Activated naive CD4-positive, alpha-beta T cell treated with anti-CD3 and anti-CD28 coated beads, Interleukin-2, amount 50 U/mL, for 24 hours (primary cell): ENCODE measurements at regions not wholly inside any gene's neighbourhood (a gene's known extent, or its start where the extent isn't known, plus 50 kb on each side); places are given as distances from the start of the nearest gene placed in this dataset.

Experiments used
- H3K27ac Mint-ChIP-seq: one replicate; pipeline ENCODE4 v1.8.0; 2021; ENCODE audit warnings: mild to moderate bottlenecking, mixed read lengths
- H3K27me3 Mint-ChIP-seq: one replicate; pipeline ENCODE4 v1.8.0; 2021; ENCODE audit warnings: mixed read lengths
- H3K36me3 Mint-ChIP-seq: one replicate; pipeline ENCODE4 v1.8.0; 2021; ENCODE audit warnings: mixed read lengths
- H3K4me1 Mint-ChIP-seq: one replicate; pipeline ENCODE4 v1.8.0; 2021; ENCODE audit warnings: mixed read lengths
- H3K4me3 Mint-ChIP-seq: one replicate; pipeline ENCODE4 v1.8.0; 2021; ENCODE audit warnings: mild to moderate bottlenecking, mixed read lengths
- H3K9me3 Mint-ChIP-seq: one replicate; pipeline ENCODE4 v1.8.0; 2021; ENCODE audit warnings: mixed read lengths

DNA sequence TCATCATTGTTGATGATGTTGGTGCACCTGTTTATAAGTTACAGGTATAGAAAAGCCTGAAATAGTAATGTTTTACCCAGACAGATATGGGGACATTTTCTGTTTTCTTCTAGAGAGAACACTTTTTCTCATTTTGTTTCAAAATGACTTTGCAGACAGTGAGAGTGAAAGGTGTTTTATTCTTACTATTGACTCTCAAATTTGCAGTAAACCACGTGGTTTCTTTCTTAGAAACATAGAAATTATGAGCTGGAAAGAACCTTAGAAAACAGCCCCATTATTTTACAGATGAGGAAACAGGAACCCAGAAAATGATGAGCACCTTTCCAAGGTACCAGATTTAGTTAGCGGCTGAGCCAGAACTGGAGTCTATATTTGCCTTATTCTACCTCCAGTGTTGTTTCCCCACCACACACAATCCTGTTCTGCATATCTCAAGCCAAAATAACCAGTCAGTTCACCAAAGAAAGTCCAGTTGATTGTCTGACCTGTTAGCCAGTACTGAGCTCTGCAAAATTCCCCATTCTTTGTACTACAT is 138.9 kb upstream of the AHR start:
- Mint-ChIP-seq H3K27me3 (no peaks in the 10 kb centered on the region), H3K9me3 (peaks cover 13% of the 10 kb centered on the region), H3K27ac (peak overlapping the region; percentile 96), H3K36me3 (no peaks in the 10 kb centered on the region), H3K4me1 (peaks cover 40% of the 10 kb centered on the region), H3K4me3 (peak overlapping the region; percentile 27)

- Mint-ChIP-seq H3K9me3 (peaks cover 6% of the 10 kb centered on the region), H3K27me3 (no peaks in the 10 kb centered on the region), H3K27ac (no peak overlapping the region), H3K4me3 (no peak overlapping the region), H3K36me3 (no peaks in the 10 kb centered on the region), H3K4me1 (peaks cover 36% of the 10 kb centered on the region)
These were observed 131.6 kb upstream of the AHR start for GRCh38 chr7:17166824-17167379.

GRCh38 chr7:17168416-17168815 is 130.0 kb upstream of the AHR start:
- Mint-ChIP-seq H3K27me3 (no peaks in the 10 kb centered on the region), H3K9me3 (no peaks in the 10 kb centered on the region), H3K36me3 (no peaks in the 10 kb centered on the region), H3K4me3 (peak overlapping the region; percentile 27), H3K4me1 (peaks cover 24% of the 10 kb centered on the region), H3K27ac (peak overlapping the region; percentile 81)

DNA sequence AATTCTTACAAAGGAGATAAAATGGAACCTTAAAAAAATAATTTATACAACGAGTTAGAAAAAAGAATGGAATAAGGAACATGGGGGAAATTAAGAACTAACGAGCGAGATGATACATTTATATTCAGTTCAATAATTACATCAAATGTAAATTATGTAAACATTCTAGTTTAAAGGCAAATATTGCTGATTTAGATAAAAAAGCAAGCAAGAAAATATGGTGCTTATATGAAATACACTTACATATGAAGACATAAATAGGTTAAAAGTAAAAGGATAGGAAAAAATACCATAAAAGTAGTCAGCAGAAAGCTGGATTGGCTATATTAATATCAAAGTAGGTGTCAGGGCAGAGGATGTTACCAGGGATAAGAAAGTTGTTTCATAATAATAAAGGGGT is 127.0 kb upstream of the AHR start:
- Mint-ChIP-seq H3K36me3 (no peaks in the 10 kb centered on the region), H3K9me3 (peaks cover 4% of the 10 kb centered on the region), H3K4me3 (no peak overlapping the region), H3K4me1 (peaks cover 24% of the 10 kb centered on the region), H3K27ac (no peak overlapping the region), H3K27me3 (no peaks in the 10 kb centered on the region)

DNA sequence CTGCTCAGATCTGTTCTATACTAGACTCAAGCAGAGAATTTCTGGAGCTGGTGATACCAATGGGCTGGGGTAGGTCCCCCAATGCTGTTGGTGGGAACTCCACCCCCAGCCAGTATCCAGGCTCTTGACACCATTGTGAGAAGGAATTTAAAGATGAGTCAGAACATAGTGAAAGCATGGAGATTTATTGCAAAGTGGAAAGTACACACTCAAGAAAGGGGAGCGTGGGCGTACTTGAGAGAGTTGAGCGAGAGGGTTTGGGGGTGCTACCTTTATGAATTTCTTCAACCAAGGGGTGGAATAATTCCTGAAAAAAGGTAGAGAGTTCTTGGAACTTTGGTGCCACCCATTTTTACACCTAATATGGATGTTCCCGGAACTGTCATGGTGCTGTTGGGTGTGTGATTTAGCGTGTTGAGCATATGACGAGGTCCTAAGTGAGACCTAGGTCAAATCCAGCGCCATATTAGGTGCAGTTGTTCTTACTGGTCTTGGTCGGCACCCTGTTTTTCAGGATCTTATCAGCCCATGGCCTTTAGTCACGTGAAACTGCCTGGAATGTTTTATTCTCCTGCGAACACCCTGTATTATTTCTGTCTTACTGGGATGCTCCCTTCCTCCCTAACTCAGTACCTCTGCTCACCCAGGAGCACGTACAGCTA is 122.0 kb upstream of the AHR start:
- H3K27ac Mint-ChIP-seq = no peak overlapping the region
- peaks cover 5% of the 10 kb centered on the region for H3K9me3 Mint-ChIP-seq
- no peaks in the 10 kb centered on the region for H3K27me3 Mint-ChIP-seq
- H3K4me1 Mint-ChIP-seq = peaks cover 4% of the 10 kb centered on the region
- no peak overlapping the region for H3K4me3 Mint-ChIP-seq
- H3K36me3 Mint-ChIP-seq = no peaks in the 10 kb centered on the region

- Mint-ChIP-seq H3K4me1 (peaks cover 4% of the 10 kb centered on the region), H3K9me3 (peaks cover 5% of the 10 kb centered on the region), H3K27ac (no peak overlapping the region), H3K4me3 (no peak overlapping the region), H3K36me3 (no peaks in the 10 kb centered on the region), H3K27me3 (no peaks in the 10 kb centered on the region)
These were observed 119.9 kb upstream of the AHR start for GRCh38 chr7:17178545-17178944.

DNA sequence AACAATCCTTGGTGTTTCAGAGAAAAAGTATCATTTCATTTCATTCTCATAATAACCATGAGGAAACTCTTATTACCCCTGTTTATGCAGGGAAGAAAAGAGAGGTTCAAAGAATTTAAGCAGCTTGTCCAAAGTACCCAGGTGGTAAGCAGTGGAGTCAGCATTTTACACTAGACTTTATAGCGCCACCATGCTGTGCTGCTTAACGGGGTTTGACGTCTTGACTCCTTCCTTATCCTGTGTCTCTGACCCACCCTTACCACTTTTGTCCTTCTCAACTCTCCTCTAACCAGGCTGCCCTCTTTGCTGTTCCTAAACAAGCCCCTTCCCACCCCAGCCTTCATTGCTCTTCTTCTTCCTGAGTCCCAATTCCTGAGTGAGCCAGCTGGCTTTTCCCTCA is 117.0 kb upstream of the AHR start:
- Mint-ChIP-seq H3K27me3 (no peaks in the 10 kb centered on the region), H3K4me3 (no peak overlapping the region), H3K9me3 (peaks cover under 1% of the 10 kb centered on the region), H3K27ac (no peak overlapping the region), H3K36me3 (no peaks in the 10 kb centered on the region), H3K4me1 (peaks cover 11% of the 10 kb centered on the region)

DNA sequence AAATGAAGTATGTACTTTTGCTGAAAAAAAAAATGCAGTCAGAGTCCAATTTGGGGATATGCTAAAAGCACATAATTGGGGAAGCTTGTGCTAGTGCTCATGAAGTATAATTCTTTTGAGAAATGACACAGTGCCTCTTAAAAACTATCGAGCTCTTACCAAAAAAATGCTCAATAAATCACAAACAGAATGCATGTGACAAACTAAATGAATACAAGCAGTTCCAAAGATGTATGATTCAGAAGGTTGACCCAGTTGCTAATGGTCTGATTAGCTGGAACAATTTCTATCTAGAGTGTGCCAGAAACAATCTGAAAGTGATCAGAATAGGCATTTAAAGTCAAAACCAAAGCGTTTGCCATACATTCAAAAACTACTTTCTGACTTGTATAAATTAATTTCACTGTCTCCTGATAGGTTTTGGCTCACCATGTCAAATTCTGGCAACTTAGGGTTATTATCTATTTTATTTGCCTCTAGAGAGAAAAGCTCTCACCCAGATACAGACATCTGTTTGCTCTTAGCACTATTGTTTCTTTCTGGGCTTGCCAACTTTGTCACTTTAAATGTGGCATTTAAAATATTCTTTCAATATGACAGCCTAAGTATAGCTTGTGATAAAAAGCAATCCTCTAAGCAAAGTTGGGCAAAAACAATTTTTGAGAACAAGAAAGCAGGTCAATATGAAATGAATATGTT is 114.7 kb upstream of the AHR start:
- no peaks in the 10 kb centered on the region for H3K9me3 Mint-ChIP-seq
- H3K36me3 Mint-ChIP-seq = no peaks in the 10 kb centered on the region
- no peak overlapping the region for H3K4me3 Mint-ChIP-seq
- peaks cover 17% of the 10 kb centered on the region for H3K4me1 Mint-ChIP-seq
- no peaks in the 10 kb centered on the region for H3K27me3 Mint-ChIP-seq
- H3K27ac Mint-ChIP-seq = no peak overlapping the region

DNA sequence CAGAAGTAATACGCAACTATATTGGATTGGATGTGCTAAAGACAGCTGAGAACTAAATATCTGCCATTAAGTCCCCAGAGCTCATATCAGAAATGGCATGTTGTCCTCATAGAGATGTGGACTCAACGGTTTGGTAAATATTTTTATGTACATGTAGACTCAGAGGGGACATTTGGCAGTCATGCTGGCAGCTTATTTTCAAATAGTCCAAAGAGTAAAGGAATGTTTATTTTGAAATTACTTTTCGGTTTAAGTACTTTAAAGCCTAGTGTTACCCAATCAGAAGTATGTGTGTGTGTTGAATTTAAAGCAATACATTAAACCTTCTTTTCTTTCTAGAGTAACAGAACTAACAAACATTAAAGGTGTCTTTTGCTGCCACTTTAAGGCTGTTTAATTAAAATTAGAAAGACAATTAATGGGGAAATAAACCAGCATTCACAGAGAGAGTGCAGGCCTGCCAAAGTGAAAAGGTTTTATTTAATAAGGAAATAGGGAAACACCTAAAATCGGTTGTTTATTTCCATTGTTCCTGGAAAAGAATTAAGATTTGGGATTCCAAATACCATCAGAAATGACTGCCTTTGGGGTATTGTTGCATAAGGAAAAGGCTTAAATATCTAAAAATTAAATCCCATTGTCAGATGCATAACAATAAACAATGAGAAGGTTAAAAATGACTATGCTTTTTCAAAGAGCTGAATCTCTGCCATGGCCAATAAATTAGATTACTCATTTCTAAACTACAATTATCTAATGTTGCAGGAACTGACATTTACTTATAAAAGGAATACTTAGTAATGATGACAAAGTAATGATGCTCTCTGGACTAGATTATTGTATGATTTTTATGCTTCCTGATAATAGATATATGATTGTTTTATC is 113.4 kb upstream of the AHR start:
- no peaks in the 10 kb centered on the region for H3K9me3 Mint-ChIP-seq
- H3K27ac Mint-ChIP-seq = no peak overlapping the region

DNA sequence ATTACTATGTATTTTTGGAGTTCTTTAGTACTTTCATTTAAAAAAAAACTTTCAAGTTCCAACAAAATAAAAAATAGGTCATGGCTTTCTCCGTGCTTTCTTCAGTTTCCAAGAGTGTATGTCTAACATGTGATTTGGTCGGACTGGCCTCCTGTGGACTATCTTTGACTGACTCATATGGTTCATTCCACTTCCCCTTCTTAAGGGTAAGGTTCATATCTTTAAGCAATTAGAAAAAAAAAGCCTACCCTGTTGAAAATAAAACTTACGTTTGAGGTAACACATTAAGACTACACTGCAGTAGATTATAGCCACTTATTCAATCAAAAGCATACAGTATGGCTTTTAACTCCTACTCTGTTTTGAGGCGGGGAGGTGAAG is 112.8 kb upstream of the AHR start:
- peaks cover 17% of the 10 kb centered on the region for H3K4me1 Mint-ChIP-seq
- H3K9me3 Mint-ChIP-seq = no peaks in the 10 kb centered on the region
- no peak overlapping the region for H3K27ac Mint-ChIP-seq
- H3K27me3 Mint-ChIP-seq = no peaks in the 10 kb centered on the region
- no peaks in the 10 kb centered on the region for H3K36me3 Mint-ChIP-seq
- no peak overlapping the region for H3K4me3 Mint-ChIP-seq

More for the DNA sequence above, 113.4 kb upstream of the AHR start:
- Mint-ChIP-seq H3K27me3 (no peaks in the 10 kb centered on the region), H3K4me3 (no peak overlapping the region), H3K36me3 (no peaks in the 10 kb centered on the region), H3K4me1 (peaks cover 17% of the 10 kb centered on the region)

- H3K9me3 Mint-ChIP-seq = no peaks in the 10 kb centered on the region
- no peaks in the 10 kb centered on the region for H3K36me3 Mint-ChIP-seq
- H3K27me3 Mint-ChIP-seq = no peaks in the 10 kb centered on the region
- H3K4me3 Mint-ChIP-seq = no peak overlapping the region
- peaks cover 17% of the 10 kb centered on the region for H3K4me1 Mint-ChIP-seq
- no peak overlapping the region for H3K27ac Mint-ChIP-seq
These were observed 111.5 kb upstream of the AHR start for GRCh38 chr7:17186745-17187530.

DNA sequence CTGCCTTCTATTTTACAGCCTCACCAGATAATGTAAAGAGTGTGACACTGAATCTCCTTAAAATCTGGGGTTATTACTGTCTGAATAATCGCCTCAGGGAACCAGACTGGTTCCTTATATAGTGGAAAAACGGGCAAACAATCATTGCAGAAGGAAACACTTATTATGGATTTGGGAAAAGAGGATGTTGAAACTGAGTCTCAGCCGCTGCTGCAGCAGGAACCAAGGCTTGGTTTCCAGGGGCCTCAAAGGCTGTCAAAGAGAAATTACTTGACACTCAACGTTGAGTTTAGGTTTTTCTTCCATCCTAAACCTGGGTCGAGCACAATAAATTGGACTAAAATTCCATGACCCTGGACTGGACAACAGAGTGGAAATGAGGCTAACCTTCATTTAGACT is 103.8 kb upstream of the AHR start:
- Mint-ChIP-seq H3K27ac (no peak overlapping the region), H3K27me3 (no peaks in the 10 kb centered on the region), H3K9me3 (no peaks in the 10 kb centered on the region)

DNA sequence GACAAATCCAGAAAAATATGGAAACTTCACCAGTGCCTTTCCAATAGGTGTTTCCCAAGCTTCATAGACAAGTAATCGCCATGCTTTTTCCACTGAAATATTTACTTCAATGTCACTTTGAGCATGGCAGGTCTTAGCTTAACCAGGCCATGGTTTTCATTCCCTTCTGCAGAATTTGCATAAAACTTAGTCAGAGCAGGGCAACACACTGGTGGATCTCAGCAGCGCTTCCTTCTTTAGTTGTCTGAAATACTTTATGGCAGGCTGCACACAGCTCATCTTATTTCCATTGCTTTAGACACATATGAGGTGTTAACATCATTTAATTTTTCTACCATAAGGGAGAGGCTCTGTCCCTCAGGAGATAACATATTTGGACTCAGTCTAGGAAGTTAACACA is 102.9 kb upstream of the AHR start:
- no peak overlapping the region for H3K4me3 Mint-ChIP-seq
- H3K9me3 Mint-ChIP-seq = no peaks in the 10 kb centered on the region
- peaks cover 10% of the 10 kb centered on the region for H3K4me1 Mint-ChIP-seq
- H3K27ac Mint-ChIP-seq = no peak overlapping the region
- no peaks in the 10 kb centered on the region for H3K27me3 Mint-ChIP-seq
- H3K36me3 Mint-ChIP-seq = no peaks in the 10 kb centered on the region

More for the DNA sequence above, 103.8 kb upstream of the AHR start:
- H3K36me3 Mint-ChIP-seq = no peaks in the 10 kb centered on the region
- H3K4me1 Mint-ChIP-seq = peaks cover 10% of the 10 kb centered on the region
- H3K4me3 Mint-ChIP-seq = no peak overlapping the region

- no peaks in the 10 kb centered on the region for H3K27me3 Mint-ChIP-seq
- no peaks in the 10 kb centered on the region for H3K9me3 Mint-ChIP-seq
- H3K36me3 Mint-ChIP-seq = no peaks in the 10 kb centered on the region
- no peak overlapping the region for H3K27ac Mint-ChIP-seq
- no peaks in the 10 kb centered on the region for H3K4me1 Mint-ChIP-seq
- H3K4me3 Mint-ChIP-seq = no peak overlapping the region
These were observed 92.5 kb upstream of the AHR start for GRCh38 chr7:17205910-17206309.

DNA sequence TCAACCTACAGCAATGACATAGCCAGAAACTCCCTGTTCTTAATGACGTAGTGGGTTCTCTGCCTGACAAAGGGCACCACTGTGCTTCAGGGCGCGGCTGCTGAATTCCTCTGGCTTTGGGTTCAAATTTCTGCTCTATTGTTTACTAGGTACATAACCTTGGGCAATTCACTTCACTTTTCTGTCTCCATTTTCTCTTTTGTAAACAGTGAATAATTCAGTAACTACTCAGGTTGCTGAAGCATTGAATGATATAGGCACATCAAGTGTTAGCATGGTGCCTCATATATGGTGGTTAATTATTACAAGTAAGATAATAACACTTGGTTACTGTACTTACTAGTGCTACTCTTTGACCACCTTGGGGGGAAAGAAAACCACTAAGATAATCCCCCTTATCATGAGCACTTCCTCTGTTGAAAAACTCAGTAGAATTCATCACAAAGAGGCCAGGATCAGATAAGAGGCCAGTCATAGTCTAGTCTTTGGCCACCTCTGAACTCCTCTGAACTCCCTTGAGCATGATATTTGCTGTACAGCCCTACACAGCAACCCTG is 92.0 kb upstream of the AHR start:
- Mint-ChIP-seq H3K27ac (no peak overlapping the region), H3K36me3 (no peaks in the 10 kb centered on the region), H3K4me3 (no peak overlapping the region), H3K27me3 (no peaks in the 10 kb centered on the region), H3K9me3 (no peaks in the 10 kb centered on the region), H3K4me1 (no peaks in the 10 kb centered on the region)
